Thyroid gland (tissue), 4 donors: ENCODE measurements at regions not wholly inside any gene's neighbourhood (a gene's known extent, or its start where the extent isn't known, plus 50 kb on each side); places are given as distances from the start of the nearest gene placed in this dataset.

Experiments
- DNase-seq, 2 donors: peaks; one replicate each; pipeline ENCODE4 v3.0.0-alpha.2; 2019
- H3K27ac ChIP-seq, 3 donors: fragments of 200-600 bp; sonication (generic); 1 replicate in 2 of 3; 2 replicates in 1 of 3; pipeline ENCODE4 v1.5.1; 2016 to 2019; ENCODE audit warnings: mild to moderate bottlenecking in 1 of 3, moderate library complexity in 1 of 3
- H3K27me3 ChIP-seq: fragments of 200-600 bp; sonication (generic); one replicate; pipeline ENCODE4 v1.5.1; 2019
- H3K36me3 ChIP-seq, 2 donors: fragments of 200-600 bp; sonication (generic); one replicate each; pipeline ENCODE4 v1.5.1; 2016 to 2019
- H3K4me1 ChIP-seq, 2 donors: fragments of 200-600 bp; sonication (generic); one replicate each; pipeline ENCODE4 v1.5.1; 2017 to 2019
- H3K4me3 ChIP-seq, 3 donors: fragments of 200-600 bp; sonication (generic); replicated peaks in 1 of 3; 1 replicate in 2 of 3; 2 replicates in 1 of 3; pipeline ENCODE4 v1.5.1; 2016; ENCODE audit warnings: mild to moderate bottlenecking in 1 of 3
- H3K9me3 ChIP-seq: fragments of 200-600 bp; sonication (generic); one replicate; pipeline ENCODE4 v1.5.1; 2017
- CTCF ChIP-seq, 6 experiments: fragments of 200-600 bp in 3 of 6; fragments of 450-650 bp in 3 of 6; sonication (generic) in 3 of 6; IDR thresholded peaks; one replicate each; pipeline ENCODE4 v1.5.1; 2016 to 2019; ENCODE audit warnings: antibody characterized with exemption in 6 of 6, mild to moderate bottlenecking in 2 of 6, inconsistent platforms in 1 of 6, moderate library complexity in 1 of 6
- POLR2A ChIP-seq, 2 donors: fragments of 450-650 bp; IDR thresholded peaks; one replicate each; pipeline ENCODE4 v1.6.1; 2017; ENCODE audit warnings: antibody characterized with exemption in 2 of 2, mild to moderate bottlenecking in 2 of 2, moderate library complexity in 1 of 2
- WGBS, 2 donors: methylation state at CpG; one replicate each; pipeline ENCODE4 v1.1.5; 2017; 5-methylcytosine and 5-hydroxymethylcytosine counted together
- intact Hi-C: fragments of 100-400 bp; cut with DNase I; formaldehyde crosslinking; loops from one replicate; pipeline ENCODE4 v1.15.1; 2023

- Histone ChIP-seq H3K36me3 (no peaks in the 10 kb centered on the region), H3K4me3 (no peak overlapping the region), H3K4me1 (no peaks in the 10 kb centered on the region), H3K27me3 (no peaks in the 10 kb centered on the region), H3K27ac (no peak overlapping the region), H3K9me3 (no peaks in the 10 kb centered on the region)
- TF ChIP-seq POLR2A (IDR thresholded peaks at IDR 0.05) (no peak), CTCF (IDR thresholded peaks at IDR 0.05) (no peak)
- 93 to 94% methylated on average over 4 of the region's 4 CpGs for WGBS, 2 donors
- intact Hi-C loops = no loop called here
- no peak for DNase-seq
Measured at GRCh38 chr2:34126279-34126678, 527.2 kb upstream of the FAM98A start.

GRCh38 chr2:34123996-34124785 is 525.1 kb upstream of the FAM98A start:
- no peaks in the 10 kb centered on the region for H3K27me3 ChIP-seq
- intact Hi-C loops = no loop called here
- 55 to 59% methylated on average over 7 of the region's 7 CpGs for WGBS, 2 donors

GRCh38 chr2:34121076-34121475 is 522.0 kb upstream of the FAM98A start:
- Histone ChIP-seq H3K9me3 (no peaks in the 10 kb centered on the region), H3K4me1 (no peaks in the 10 kb centered on the region), H3K36me3 (no peaks in the 10 kb centered on the region), H3K27ac (no peak overlapping the region), H3K4me3 (no peak overlapping the region), H3K27me3 (no peaks in the 10 kb centered on the region)
- 51 to 58% methylated on average over 3 of the region's 3 CpGs for WGBS, 2 donors
- intact Hi-C loops = no loop called here
- TF ChIP-seq CTCF (IDR thresholded peaks at IDR 0.05) (no peak), POLR2A (IDR thresholded peaks at IDR 0.05) (no peak)
- DNase-seq = no peak

More at GRCh38 chr2:34123996-34124785, 525.1 kb upstream of the FAM98A start:
- DNase-seq = no peak
- no peaks in the 10 kb centered on the region for H3K36me3 ChIP-seq
- TF ChIP-seq CTCF (IDR thresholded peaks at IDR 0.05) (no peak), POLR2A (IDR thresholded peaks at IDR 0.05) (no peak)
- H3K4me1 ChIP-seq = no peaks in the 10 kb centered on the region
- no peak overlapping the region for H3K27ac ChIP-seq
- no peak overlapping the region for H3K4me3 ChIP-seq
- no peaks in the 10 kb centered on the region for H3K9me3 ChIP-seq

- TF ChIP-seq POLR2A (IDR thresholded peaks at IDR 0.05) (no peak), CTCF (IDR thresholded peaks at IDR 0.05) (no peak)
- H3K4me3 ChIP-seq = no peak overlapping the region
- DNase-seq = no peak
- H3K27me3 ChIP-seq = no peaks in the 10 kb centered on the region
- no peak overlapping the region for H3K27ac ChIP-seq
- H3K4me1 ChIP-seq = no peaks in the 10 kb centered on the region
- no peaks in the 10 kb centered on the region for H3K36me3 ChIP-seq
- WGBS, 2 donors = 93 to 94% methylated on average over 1 of the region's 1 CpG
- intact Hi-C loops = no loop called here
- H3K9me3 ChIP-seq = no peaks in the 10 kb centered on the region
Measured at GRCh38 chr2:34115076-34115475, 516.0 kb upstream of the FAM98A start.

- TF ChIP-seq POLR2A (IDR thresholded peaks at IDR 0.05) = no peak
- no peak for TF ChIP-seq CTCF (IDR thresholded peaks at IDR 0.05)
- intact Hi-C loops = no loop called here
- no peaks in the 10 kb centered on the region for H3K36me3 ChIP-seq
- no peaks in the 10 kb centered on the region for H3K9me3 ChIP-seq
- no peak for DNase-seq
- H3K27ac ChIP-seq = no peak overlapping the region
- no peaks in the 10 kb centered on the region for H3K4me1 ChIP-seq
- no peaks in the 10 kb centered on the region for H3K27me3 ChIP-seq
- no peak overlapping the region for H3K4me3 ChIP-seq
- 87 to 88% methylated on average over 1 of the region's 1 CpG for WGBS, 2 donors
Measured at GRCh38 chr2:34112161-34112560, 513.1 kb upstream of the FAM98A start.
